ENCODE measurements at regions not wholly inside any gene's neighbourhood (a gene's known extent, or its start where the extent isn't known, plus 50 kb on each side); places are given as distances from the start of the nearest gene placed in this dataset.

DNA sequence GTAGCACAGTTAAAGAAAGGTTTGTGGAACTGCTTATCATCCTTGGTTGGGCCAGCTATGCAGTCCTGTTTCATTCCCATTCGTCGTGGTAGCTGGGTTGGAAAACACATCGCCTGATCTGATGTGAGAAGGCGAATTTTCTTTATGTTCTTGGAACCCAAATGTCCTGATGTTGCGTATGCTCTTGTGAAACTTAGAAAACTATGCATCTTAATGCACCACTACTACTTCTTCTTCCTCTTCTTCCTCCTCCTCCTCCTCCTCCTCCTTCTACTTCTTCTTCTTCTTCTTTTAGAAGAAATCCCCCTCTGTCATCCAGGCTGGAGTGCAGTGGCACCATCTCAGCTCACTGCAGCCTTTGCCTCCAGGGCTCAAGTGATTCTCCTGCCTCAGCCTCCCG lies 381.6 kb downstream of the UTRN start:
- TF ChIP-seq MAFG (CRISPR knock-in tag; IDR thresholded peaks at IDR 0.05) (no peak), NFE2L1 (CRISPR knock-in tag; IDR thresholded peaks at IDR 0.05; ENCODE audit: borderline replicate concordance) (no peak), SRSF1 (optimal IDR thresholded peaks at IDR 0.05; ENCODE audit: low read depth, low read length) (no peak), RELA (CRISPR knock-in tag; IDR thresholded peaks at IDR 0.05) (no peak), CEBPB (IDR thresholded peaks at IDR 0.05; ENCODE audit: borderline replicate concordance, low read depth, low read length) (no peak), DNMT1 (CRISPR knock-in tag; IDR thresholded peaks at IDR 0.05) (no peak)
- TF ChIP-seq, protein P1, sequence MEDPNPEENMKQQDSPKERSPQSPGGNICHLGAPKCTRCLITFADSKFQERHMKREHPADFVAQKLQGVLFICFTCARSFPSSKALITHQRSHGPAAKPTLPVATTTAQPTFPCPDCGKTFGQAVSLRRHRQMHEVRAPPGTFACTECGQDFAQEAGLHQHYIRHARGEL (CRISPR knock-in tag; IDR thresholded peaks at IDR 0.05) = no peak
- TF ChIP-seq, protein P2, sequence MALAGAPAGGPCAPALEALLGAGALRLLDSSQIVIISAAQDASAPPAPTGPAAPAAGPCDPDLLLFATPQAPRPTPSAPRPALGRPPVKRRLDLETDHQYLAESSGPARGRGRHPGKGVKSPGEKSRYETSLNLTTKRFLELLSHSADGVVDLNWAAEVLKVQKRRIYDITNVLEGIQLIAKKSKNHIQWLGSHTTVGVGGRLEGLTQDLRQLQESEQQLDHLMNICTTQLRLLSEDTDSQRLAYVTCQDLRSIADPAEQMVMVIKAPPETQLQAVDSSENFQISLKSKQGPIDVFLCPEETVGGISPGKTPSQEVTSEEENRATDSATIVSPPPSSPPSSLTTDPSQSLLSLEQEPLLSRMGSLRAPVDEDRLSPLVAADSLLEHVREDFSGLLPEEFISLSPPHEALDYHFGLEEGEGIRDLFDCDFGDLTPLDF (CRISPR knock-in tag; IDR thresholded peaks at IDR 0.05) = no peak
- TF ChIP-seq, protein P3, sequence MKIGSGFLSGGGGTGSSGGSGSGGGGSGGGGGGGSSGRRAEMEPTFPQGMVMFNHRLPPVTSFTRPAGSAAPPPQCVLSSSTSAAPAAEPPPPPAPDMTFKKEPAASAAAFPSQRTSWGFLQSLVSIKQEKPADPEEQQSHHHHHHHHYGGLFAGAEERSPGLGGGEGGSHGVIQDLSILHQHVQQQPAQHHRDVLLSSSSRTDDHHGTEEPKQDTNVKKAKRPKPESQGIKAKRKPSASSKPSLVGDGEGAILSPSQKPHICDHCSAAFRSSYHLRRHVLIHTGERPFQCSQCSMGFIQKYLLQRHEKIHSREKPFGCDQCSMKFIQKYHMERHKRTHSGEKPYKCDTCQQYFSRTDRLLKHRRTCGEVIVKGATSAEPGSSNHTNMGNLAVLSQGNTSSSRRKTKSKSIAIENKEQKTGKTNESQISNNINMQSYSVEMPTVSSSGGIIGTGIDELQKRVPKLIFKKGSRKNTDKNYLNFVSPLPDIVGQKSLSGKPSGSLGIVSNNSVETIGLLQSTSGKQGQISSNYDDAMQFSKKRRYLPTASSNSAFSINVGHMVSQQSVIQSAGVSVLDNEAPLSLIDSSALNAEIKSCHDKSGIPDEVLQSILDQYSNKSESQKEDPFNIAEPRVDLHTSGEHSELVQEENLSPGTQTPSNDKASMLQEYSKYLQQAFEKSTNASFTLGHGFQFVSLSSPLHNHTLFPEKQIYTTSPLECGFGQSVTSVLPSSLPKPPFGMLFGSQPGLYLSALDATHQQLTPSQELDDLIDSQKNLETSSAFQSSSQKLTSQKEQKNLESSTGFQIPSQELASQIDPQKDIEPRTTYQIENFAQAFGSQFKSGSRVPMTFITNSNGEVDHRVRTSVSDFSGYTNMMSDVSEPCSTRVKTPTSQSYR (CRISPR knock-in tag; IDR thresholded peaks at IDR 0.05; ENCODE audit: borderline replicate concordance) = no peak
- TF ChIP-seq, protein P4, sequence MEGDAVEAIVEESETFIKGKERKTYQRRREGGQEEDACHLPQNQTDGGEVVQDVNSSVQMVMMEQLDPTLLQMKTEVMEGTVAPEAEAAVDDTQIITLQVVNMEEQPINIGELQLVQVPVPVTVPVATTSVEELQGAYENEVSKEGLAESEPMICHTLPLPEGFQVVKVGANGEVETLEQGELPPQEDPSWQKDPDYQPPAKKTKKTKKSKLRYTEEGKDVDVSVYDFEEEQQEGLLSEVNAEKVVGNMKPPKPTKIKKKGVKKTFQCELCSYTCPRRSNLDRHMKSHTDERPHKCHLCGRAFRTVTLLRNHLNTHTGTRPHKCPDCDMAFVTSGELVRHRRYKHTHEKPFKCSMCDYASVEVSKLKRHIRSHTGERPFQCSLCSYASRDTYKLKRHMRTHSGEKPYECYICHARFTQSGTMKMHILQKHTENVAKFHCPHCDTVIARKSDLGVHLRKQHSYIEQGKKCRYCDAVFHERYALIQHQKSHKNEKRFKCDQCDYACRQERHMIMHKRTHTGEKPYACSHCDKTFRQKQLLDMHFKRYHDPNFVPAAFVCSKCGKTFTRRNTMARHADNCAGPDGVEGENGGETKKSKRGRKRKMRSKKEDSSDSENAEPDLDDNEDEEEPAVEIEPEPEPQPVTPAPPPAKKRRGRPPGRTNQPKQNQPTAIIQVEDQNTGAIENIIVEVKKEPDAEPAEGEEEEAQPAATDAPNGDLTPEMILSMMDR (CRISPR knock-in tag; IDR thresholded peaks at IDR 0.05) = no peak
- TF ChIP-seq, protein P5, sequence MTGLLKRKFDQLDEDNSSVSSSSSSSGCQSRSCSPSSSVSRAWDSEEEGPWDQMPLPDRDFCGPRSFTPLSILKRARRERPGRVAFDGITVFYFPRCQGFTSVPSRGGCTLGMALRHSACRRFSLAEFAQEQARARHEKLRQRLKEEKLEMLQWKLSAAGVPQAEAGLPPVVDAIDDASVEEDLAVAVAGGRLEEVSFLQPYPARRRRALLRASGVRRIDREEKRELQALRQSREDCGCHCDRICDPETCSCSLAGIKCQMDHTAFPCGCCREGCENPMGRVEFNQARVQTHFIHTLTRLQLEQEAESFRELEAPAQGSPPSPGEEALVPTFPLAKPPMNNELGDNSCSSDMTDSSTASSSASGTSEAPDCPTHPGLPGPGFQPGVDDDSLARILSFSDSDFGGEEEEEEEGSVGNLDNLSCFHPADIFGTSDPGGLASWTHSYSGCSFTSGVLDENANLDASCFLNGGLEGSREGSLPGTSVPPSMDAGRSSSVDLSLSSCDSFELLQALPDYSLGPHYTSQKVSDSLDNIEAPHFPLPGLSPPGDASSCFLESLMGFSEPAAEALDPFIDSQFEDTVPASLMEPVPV (CRISPR knock-in tag; IDR thresholded peaks at IDR 0.05) = no peak
- TF ChIP-seq, protein P6, sequence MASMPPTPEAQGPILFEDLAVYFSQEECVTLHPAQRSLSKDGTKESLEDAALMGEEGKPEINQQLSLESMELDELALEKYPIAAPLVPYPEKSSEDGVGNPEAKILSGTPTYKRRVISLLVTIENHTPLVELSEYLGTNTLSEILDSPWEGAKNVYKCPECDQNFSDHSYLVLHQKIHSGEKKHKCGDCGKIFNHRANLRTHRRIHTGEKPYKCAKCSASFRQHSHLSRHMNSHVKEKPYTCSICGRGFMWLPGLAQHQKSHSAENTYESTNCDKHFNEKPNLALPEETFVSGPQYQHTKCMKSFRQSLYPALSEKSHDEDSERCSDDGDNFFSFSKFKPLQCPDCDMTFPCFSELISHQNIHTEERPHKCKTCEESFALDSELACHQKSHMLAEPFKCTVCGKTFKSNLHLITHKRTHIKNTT (CRISPR knock-in tag; IDR thresholded peaks at IDR 0.05) = no peak

Data from HepG2 (cell line).